HEK293 (cell line): ENCODE measurements at regions not wholly inside any gene's neighbourhood (a gene's known extent, or its start where the extent isn't known, plus 50 kb on each side); places are given as distances from the start of the nearest gene placed in this dataset.

Experiments
- KLF9 ChIP-seq: fragments of 450-650 bp; formaldehyde crosslinking; IDR thresholded peaks from 2 replicates; pipeline ENCODE4 v1.5.1; 2016; ENCODE audit warnings: missing biosample characterization, missing genetic modification characterization, low read depth
- TCF7L2 ChIP-seq: IDR thresholded peaks from 2 replicates; pipeline ENCODE4 v1.6.1; 2011; ENCODE audit warnings: low read depth, mild to moderate bottlenecking, inconsistent platforms, low read length, moderate library complexity, borderline replicate concordance
- YY1 ChIP-seq: fragments of 450-650 bp; formaldehyde crosslinking; IDR thresholded peaks from 2 replicates; pipeline ENCODE4 v1.5.1; 2018; ENCODE audit warnings: missing biosample characterization, missing genetic modification characterization
- ZBTB21 ChIP-seq: fragments of 450-650 bp; formaldehyde crosslinking; IDR thresholded peaks from 2 replicates; pipeline ENCODE4 v1.5.1; 2017; ENCODE audit warnings: missing biosample characterization, missing genetic modification characterization
- ZNF324 ChIP-seq: fragments of 450-650 bp; formaldehyde crosslinking; IDR thresholded peaks from 2 replicates; pipeline ENCODE4 v1.5.1; 2016; ENCODE audit warnings: missing biosample characterization, missing genetic modification characterization
- ZNF335 ChIP-seq: fragments of 450-650 bp; formaldehyde crosslinking; conservative IDR thresholded peaks from 2 replicates; pipeline ENCODE4 v1.5.1; 2016; ENCODE audit warnings: missing biosample characterization, missing genetic modification characterization
- ZNF580 ChIP-seq: fragments of 450-650 bp; formaldehyde crosslinking; IDR thresholded peaks from 2 replicates; pipeline ENCODE4 v1.5.1; 2016; ENCODE audit warnings: missing biosample characterization, missing genetic modification characterization
- ZNF654 ChIP-seq: fragments of 450-650 bp; formaldehyde crosslinking; IDR thresholded peaks from 2 replicates; pipeline ENCODE4 v1.5.1; 2016; ENCODE audit warnings: low read depth, missing biosample characterization, missing genetic modification characterization
- ZNF677 ChIP-seq: fragments of 450-650 bp; IDR thresholded peaks from 2 replicates; pipeline ENCODE4 v1.5.0; 2018; ENCODE audit warnings: missing biosample characterization, mild to moderate bottlenecking, missing genetic modification characterization, moderate library complexity
- TF ChIP-seq, protein P1 (sequence below): fragments of 450-650 bp; formaldehyde crosslinking; IDR thresholded peaks from 2 replicates; pipeline ENCODE4 v1.5.1; 2016; ENCODE audit warnings: missing biosample characterization, missing genetic modification characterization
- TF ChIP-seq, protein P2 (sequence below): fragments of 450-650 bp; formaldehyde crosslinking; IDR thresholded peaks from 2 replicates; pipeline ENCODE4 v1.5.1; 2016; ENCODE audit warnings: missing biosample characterization, missing genetic modification characterization
- TF ChIP-seq, protein P3 (sequence below): fragments of 450-650 bp; formaldehyde crosslinking; IDR thresholded peaks from 2 replicates; pipeline ENCODE4; 2016; ENCODE audit warnings: missing biosample characterization, missing genetic modification characterization

DNA sequence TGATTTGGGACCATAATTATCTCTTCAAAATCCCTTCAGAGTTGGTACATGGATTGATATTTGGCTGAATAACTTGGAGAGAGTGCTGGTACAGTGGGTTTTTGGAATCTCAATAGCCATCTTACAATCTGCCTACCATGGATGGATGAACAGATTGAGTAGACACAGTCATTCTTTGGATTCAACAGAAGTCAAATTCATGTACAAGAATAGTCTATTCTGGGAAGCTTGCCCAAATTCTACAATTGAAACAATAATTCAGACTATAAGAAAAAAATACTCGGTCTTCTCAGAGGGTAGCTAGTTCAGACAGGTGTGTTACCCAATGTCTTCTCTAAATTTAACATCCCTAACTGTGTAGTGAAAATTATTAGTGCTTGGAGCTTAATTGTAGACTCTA lies 574.0 kb downstream of the LRRIQ3 start:
- TF ChIP-seq, protein P1, sequence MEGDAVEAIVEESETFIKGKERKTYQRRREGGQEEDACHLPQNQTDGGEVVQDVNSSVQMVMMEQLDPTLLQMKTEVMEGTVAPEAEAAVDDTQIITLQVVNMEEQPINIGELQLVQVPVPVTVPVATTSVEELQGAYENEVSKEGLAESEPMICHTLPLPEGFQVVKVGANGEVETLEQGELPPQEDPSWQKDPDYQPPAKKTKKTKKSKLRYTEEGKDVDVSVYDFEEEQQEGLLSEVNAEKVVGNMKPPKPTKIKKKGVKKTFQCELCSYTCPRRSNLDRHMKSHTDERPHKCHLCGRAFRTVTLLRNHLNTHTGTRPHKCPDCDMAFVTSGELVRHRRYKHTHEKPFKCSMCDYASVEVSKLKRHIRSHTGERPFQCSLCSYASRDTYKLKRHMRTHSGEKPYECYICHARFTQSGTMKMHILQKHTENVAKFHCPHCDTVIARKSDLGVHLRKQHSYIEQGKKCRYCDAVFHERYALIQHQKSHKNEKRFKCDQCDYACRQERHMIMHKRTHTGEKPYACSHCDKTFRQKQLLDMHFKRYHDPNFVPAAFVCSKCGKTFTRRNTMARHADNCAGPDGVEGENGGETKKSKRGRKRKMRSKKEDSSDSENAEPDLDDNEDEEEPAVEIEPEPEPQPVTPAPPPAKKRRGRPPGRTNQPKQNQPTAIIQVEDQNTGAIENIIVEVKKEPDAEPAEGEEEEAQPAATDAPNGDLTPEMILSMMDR (tag by site-specific recombination): no peak
- TF ChIP-seq ZBTB21 (tag by site-specific recombination) (no peak), KLF9 (no peak), YY1 (no peak), ZNF580 (tag by site-specific recombination) (no peak), ZNF324 (tag by site-specific recombination) (no peak), ZNF654 (tag by site-specific recombination) (no peak), ZNF677 (tag by site-specific recombination) (no peak), ZNF335 (tag by site-specific recombination) (no peak), TCF7L2 (no peak)
- TF ChIP-seq, protein P2, sequence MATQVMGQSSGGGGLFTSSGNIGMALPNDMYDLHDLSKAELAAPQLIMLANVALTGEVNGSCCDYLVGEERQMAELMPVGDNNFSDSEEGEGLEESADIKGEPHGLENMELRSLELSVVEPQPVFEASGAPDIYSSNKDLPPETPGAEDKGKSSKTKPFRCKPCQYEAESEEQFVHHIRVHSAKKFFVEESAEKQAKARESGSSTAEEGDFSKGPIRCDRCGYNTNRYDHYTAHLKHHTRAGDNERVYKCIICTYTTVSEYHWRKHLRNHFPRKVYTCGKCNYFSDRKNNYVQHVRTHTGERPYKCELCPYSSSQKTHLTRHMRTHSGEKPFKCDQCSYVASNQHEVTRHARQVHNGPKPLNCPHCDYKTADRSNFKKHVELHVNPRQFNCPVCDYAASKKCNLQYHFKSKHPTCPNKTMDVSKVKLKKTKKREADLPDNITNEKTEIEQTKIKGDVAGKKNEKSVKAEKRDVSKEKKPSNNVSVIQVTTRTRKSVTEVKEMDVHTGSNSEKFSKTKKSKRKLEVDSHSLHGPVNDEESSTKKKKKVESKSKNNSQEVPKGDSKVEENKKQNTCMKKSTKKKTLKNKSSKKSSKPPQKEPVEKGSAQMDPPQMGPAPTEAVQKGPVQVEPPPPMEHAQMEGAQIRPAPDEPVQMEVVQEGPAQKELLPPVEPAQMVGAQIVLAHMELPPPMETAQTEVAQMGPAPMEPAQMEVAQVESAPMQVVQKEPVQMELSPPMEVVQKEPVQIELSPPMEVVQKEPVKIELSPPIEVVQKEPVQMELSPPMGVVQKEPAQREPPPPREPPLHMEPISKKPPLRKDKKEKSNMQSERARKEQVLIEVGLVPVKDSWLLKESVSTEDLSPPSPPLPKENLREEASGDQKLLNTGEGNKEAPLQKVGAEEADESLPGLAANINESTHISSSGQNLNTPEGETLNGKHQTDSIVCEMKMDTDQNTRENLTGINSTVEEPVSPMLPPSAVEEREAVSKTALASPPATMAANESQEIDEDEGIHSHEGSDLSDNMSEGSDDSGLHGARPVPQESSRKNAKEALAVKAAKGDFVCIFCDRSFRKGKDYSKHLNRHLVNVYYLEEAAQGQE (tag by site-specific recombination): no peak
- TF ChIP-seq, protein P3, sequence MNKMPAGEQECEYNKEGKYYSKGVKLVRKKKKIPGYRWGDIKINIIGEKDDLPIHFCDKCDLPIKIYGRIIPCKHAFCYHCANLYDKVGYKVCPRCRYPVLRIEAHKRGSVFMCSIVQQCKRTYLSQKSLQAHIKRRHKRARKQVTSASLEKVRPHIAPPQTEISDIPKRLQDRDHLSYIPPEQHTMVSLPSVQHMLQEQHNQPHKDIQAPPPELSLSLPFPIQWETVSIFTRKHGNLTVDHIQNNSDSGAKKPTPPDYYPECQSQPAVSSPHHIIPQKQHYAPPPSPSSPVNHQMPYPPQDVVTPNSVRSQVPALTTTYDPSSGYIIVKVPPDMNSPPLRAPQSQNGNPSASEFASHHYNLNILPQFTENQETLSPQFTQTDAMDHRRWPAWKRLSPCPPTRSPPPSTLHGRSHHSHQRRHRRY (tag by site-specific recombination): no peak
